Dendritic cell treated with granulocyte-macrophage colony-stimulating factor and Interleukin-4, amounts not matched to agents 40 ng/mL and 50 ng/mL, for 4 days (primary cell): ENCODE measurements at regions not wholly inside any gene's neighbourhood (a gene's known extent, or its start where the extent isn't known, plus 50 kb on each side); places are given as distances from the start of the nearest gene placed in this dataset.

ENCODE experiments used
- H3K27ac Mint-ChIP-seq: one replicate; pipeline ENCODE4 v1.8.0; 2022; ENCODE audit warnings: mild to moderate bottlenecking, mixed read lengths
- H3K27me3 Mint-ChIP-seq: one replicate; pipeline ENCODE4 v1.8.0; 2022; ENCODE audit warnings: mild to moderate bottlenecking, mixed read lengths
- H3K36me3 Mint-ChIP-seq: one replicate; pipeline ENCODE4 v1.8.0; 2022; ENCODE audit warnings: low read depth, mixed read lengths
- H3K4me1 Mint-ChIP-seq: one replicate; pipeline ENCODE4 v1.8.0; 2022; ENCODE audit warnings: low read depth, mixed read lengths
- H3K4me3 Mint-ChIP-seq: one replicate; pipeline ENCODE4 v1.8.0; 2022; ENCODE audit warnings: mild to moderate bottlenecking, moderate library complexity, mixed read lengths
- H3K9me3 Mint-ChIP-seq: one replicate; pipeline ENCODE4 v1.8.0; 2022; ENCODE audit warnings: mixed read lengths
- intact Hi-C: fragments of 100-400 bp; cut with micrococcal nuclease; formaldehyde crosslinking; loops from one replicate; pipeline ENCODE4 v1.15.0; 2022

DNA sequence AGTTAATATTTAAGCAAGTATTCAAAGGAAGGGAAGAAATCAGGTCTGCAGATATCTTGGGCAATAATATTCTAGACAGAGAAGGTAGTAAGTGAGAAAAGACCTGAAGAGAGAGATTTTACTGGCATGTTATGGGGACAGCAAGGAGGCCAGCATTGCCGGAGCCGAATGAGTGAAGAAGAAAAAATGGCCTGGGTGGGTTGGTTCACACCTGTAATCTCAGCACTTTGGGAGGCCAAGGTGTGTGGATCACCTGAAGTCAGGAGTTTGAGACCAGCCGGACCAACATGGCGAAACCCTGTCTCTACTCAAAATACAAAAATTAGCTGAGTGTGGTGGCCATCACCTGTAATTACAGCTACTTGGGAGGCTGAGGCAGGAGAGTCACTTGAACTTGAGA lies 164.7 kb downstream of the VGLL3 start:
- no peak overlapping the region for H3K27ac Mint-ChIP-seq
- H3K36me3 Mint-ChIP-seq = no peaks in the 10 kb centered on the region
- intact Hi-C loops = no loop called here
- no peak overlapping the region for H3K4me3 Mint-ChIP-seq
- no peaks in the 10 kb centered on the region for H3K27me3 Mint-ChIP-seq
- H3K9me3 Mint-ChIP-seq = peaks cover 10% of the 10 kb centered on the region
- no peaks in the 10 kb centered on the region for H3K4me1 Mint-ChIP-seq

DNA sequence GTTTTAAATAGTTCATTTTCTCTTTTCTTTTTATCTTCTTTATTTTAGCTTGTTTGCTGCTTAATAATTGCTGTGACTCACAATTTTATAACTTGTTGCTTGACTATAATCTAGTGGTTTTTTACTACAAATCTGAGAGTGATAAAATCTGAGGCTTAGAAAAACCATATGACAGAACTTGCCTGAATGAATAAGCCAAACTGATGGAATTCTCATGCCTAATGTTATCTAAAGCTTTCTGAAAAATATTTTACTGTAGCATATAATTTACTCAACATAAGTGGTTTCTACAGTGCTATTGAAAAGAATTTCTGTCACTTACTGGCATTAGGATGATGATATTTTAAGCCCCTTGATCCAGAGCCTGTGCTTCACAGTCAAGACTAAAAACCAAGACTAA lies 175.1 kb downstream of the VGLL3 start:
- no peaks in the 10 kb centered on the region for H3K9me3 Mint-ChIP-seq
- H3K4me1 Mint-ChIP-seq = no peaks in the 10 kb centered on the region
- intact Hi-C loops = no loop called here
- no peak overlapping the region for H3K27ac Mint-ChIP-seq
- no peak overlapping the region for H3K4me3 Mint-ChIP-seq
- no peaks in the 10 kb centered on the region for H3K27me3 Mint-ChIP-seq
- no peaks in the 10 kb centered on the region for H3K36me3 Mint-ChIP-seq

DNA sequence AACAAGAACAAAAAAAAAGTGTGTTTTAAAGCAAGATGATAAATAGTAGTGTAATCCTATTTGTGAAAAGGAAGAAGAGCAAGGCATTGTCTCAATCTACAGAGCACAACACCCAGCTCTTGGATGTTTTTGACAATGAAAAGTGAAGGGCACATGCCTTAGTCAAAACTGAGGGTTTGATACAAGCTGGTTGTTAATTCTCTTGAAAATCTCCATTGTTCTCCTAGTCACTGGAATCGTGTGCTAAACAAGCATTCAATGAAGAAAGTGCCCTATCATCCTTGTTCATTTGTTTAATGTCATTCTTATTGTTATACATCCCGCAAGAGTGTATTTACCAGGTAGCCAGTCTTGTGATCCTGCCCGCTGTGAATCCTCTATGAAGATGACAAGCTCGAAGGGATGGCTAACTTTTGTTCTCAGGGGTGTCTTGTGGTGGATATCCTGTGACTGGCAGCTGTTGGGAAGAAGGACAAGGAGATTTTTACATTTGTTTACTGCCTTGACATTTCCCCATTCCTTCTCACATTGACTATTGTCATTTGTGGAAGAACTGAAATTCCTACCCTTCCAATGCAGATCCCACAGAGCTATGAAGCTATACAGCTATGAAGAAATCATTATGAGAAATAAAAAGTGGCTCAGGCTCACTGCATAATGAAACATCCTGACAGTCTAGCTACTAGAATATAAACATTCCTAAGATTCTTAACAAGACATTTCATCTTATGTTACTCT lies 175.9 kb downstream of the VGLL3 start:
- no peaks in the 10 kb centered on the region for H3K36me3 Mint-ChIP-seq
- no peaks in the 10 kb centered on the region for H3K9me3 Mint-ChIP-seq
- no peak overlapping the region for H3K4me3 Mint-ChIP-seq
- no peak overlapping the region for H3K27ac Mint-ChIP-seq
- intact Hi-C loops = no loop called here
- H3K27me3 Mint-ChIP-seq = no peaks in the 10 kb centered on the region
- H3K4me1 Mint-ChIP-seq = no peaks in the 10 kb centered on the region

- H3K27ac Mint-ChIP-seq = no peak overlapping the region
- H3K9me3 Mint-ChIP-seq = no peaks in the 10 kb centered on the region
- H3K27me3 Mint-ChIP-seq = no peaks in the 10 kb centered on the region
- intact Hi-C loops = no loop called here
- no peak overlapping the region for H3K4me3 Mint-ChIP-seq
- no peaks in the 10 kb centered on the region for H3K36me3 Mint-ChIP-seq
- H3K4me1 Mint-ChIP-seq = no peaks in the 10 kb centered on the region
Measured at GRCh38 chr3:86814321-86814720, 176.6 kb downstream of the VGLL3 start.

DNA sequence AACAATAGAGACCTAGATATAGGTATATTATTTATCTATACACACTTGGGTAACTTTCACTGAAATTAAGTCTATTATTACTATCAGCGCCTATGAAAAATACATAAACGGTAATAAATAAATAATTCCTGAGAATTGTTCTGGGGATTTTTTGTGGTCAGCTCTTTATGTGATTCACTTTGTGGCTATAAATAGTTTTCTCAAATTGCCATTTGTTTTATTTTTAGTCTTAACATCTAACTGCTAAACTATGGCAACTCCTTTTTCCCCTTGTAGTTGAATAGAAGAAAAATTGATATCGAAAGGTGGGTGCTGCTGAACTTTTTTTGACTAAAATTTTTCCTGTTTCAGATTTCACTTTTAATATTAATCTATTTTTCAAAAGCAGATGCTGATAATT lies 189.0 kb downstream of the VGLL3 start:
- H3K9me3 Mint-ChIP-seq = peaks cover 19% of the 10 kb centered on the region

DNA sequence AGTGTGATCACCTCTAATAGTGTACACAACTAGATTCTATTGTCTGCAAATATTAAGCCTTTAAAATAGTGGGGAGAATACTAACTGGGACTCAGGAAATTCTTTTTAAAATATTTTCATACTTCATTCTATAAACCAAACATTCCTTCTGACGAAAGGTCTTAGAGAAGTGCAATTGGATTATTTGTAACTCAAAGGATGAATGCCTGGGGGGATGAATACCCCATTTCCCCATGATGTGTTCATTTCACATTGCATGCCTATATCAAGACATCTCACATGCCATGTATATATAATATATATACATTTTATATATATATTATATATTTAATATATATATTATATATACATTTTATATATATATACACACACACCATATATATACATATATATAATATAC lies 189.9 kb downstream of the VGLL3 start:
- Mint-ChIP-seq H3K36me3 (no peaks in the 10 kb centered on the region), H3K4me3 (no peak overlapping the region), H3K4me1 (no peaks in the 10 kb centered on the region), H3K27me3 (no peaks in the 10 kb centered on the region), H3K9me3 (peaks cover 11% of the 10 kb centered on the region), H3K27ac (no peak overlapping the region)
- intact Hi-C loops = no loop called here

More for the DNA sequence above, 189.0 kb downstream of the VGLL3 start:
- H3K27ac Mint-ChIP-seq = no peak overlapping the region
- no peaks in the 10 kb centered on the region for H3K36me3 Mint-ChIP-seq
- no peaks in the 10 kb centered on the region for H3K27me3 Mint-ChIP-seq
- no peak overlapping the region for H3K4me3 Mint-ChIP-seq
- H3K4me1 Mint-ChIP-seq = no peaks in the 10 kb centered on the region
- intact Hi-C loops = no loop called here

GRCh38 chr3:86800116-86800515 lies 190.8 kb downstream of the VGLL3 start:
- Mint-ChIP-seq H3K27me3 (no peaks in the 10 kb centered on the region), H3K4me3 (no peak overlapping the region), H3K9me3 (peaks cover 2% of the 10 kb centered on the region), H3K36me3 (no peaks in the 10 kb centered on the region), H3K27ac (no peak overlapping the region), H3K4me1 (no peaks in the 10 kb centered on the region)
- intact Hi-C loops = no loop called here

GRCh38 chr3:86797946-86798345 lies 193.0 kb downstream of the VGLL3 start:
- no peak overlapping the region for H3K4me3 Mint-ChIP-seq

GRCh38 chr3:86794361-86795065 lies 196.4 kb downstream of the VGLL3 start:
- H3K4me3 Mint-ChIP-seq = no peak overlapping the region
- H3K36me3 Mint-ChIP-seq = no peaks in the 10 kb centered on the region
- no peaks in the 10 kb centered on the region for H3K27me3 Mint-ChIP-seq
- no peaks in the 10 kb centered on the region for H3K4me1 Mint-ChIP-seq
- no peak overlapping the region for H3K27ac Mint-ChIP-seq
- H3K9me3 Mint-ChIP-seq = no peaks in the 10 kb centered on the region
- intact Hi-C loops = no loop called here

More at GRCh38 chr3:86797946-86798345, 193.0 kb downstream of the VGLL3 start:
- H3K4me1 Mint-ChIP-seq = no peaks in the 10 kb centered on the region
- no peak overlapping the region for H3K27ac Mint-ChIP-seq
- intact Hi-C loops = no loop called here
- H3K36me3 Mint-ChIP-seq = no peaks in the 10 kb centered on the region
- no peaks in the 10 kb centered on the region for H3K9me3 Mint-ChIP-seq
- H3K27me3 Mint-ChIP-seq = no peaks in the 10 kb centered on the region

GRCh38 chr3:86793786-86794185 lies 197.2 kb downstream of the VGLL3 start:
- H3K4me1 Mint-ChIP-seq = no peaks in the 10 kb centered on the region

DNA sequence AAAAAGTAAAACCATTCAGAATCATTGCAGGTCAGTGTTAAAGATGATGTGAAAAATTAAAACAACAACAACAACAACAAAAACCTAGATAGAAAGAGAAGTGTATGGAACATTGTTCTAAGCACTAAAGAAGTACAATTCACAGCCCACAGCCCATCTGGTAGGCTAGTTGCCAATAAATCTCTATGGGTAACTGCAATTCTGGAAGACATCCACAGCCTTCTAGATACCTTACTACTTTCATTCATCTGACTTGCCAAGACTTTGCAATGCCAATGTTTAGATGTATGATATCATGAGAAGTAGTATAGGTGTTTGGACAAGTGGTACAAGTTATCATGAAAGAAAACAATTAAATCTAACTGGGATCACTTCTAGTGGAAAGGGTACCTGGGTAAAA lies 198.6 kb downstream of the VGLL3 start:
- no peaks in the 10 kb centered on the region for H3K4me1 Mint-ChIP-seq
- no peak overlapping the region for H3K27ac Mint-ChIP-seq
- H3K9me3 Mint-ChIP-seq = no peaks in the 10 kb centered on the region
- no peaks in the 10 kb centered on the region for H3K27me3 Mint-ChIP-seq
- H3K4me3 Mint-ChIP-seq = no peak overlapping the region
- intact Hi-C loops = no loop called here
- no peaks in the 10 kb centered on the region for H3K36me3 Mint-ChIP-seq

More at GRCh38 chr3:86793786-86794185, 197.2 kb downstream of the VGLL3 start:
- no peak overlapping the region for H3K4me3 Mint-ChIP-seq
- no peaks in the 10 kb centered on the region for H3K27me3 Mint-ChIP-seq
- H3K36me3 Mint-ChIP-seq = no peaks in the 10 kb centered on the region
- intact Hi-C loops = no loop called here
- H3K27ac Mint-ChIP-seq = no peak overlapping the region
- H3K9me3 Mint-ChIP-seq = no peaks in the 10 kb centered on the region

- intact Hi-C loops = no loop called here
- Mint-ChIP-seq H3K9me3 (no peaks in the 10 kb centered on the region), H3K27ac (no peak overlapping the region), H3K27me3 (no peaks in the 10 kb centered on the region), H3K4me1 (no peaks in the 10 kb centered on the region), H3K36me3 (no peaks in the 10 kb centered on the region), H3K4me3 (no peak overlapping the region)
Measured at GRCh38 chr3:86790884-86791549, 199.9 kb downstream of the VGLL3 start.

DNA sequence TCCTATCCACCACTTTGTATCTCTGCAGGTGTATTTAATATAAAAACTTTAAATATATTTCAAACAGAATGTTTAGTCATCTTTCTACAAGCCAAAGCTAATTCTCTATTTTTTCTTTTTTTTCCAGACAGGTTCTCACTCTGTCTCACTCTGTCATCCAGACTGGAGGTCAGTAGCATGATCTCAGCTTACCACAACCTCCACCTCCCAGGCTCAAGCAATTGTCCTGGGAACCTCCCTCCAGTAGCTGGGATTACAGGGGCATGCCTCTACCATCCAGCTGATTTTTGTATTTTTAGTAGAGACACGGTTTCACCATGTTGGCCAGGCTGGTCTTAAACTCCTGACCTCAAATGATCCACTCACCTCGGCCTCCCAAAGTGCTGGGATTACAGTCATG lies 202.6 kb downstream of the VGLL3 start:
- H3K27ac Mint-ChIP-seq = no peak overlapping the region
- H3K27me3 Mint-ChIP-seq = no peaks in the 10 kb centered on the region
- no peak overlapping the region for H3K4me3 Mint-ChIP-seq
- no peaks in the 10 kb centered on the region for H3K36me3 Mint-ChIP-seq
- no peaks in the 10 kb centered on the region for H3K4me1 Mint-ChIP-seq
- H3K9me3 Mint-ChIP-seq = no peaks in the 10 kb centered on the region
- intact Hi-C loops = no loop called here

DNA sequence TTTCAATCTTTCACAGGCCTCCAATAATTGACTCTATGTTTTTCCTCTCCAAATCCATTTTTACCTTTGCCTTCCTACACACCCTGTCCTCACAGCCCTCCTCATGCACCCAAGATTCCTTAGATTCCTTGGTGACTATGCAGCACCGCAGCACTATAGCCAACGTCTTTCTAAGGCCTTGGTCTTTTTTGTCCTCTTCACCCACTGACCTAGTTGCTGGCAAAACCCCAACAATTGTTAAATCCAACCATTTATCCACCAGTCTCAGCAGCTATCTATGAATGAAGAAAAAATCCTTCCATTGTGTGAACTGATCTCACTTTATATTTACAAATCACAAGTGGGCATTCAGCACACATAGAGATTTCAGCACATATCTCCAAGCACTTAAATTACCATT lies 203.9 kb downstream of the VGLL3 start:
- Mint-ChIP-seq H3K36me3 (no peaks in the 10 kb centered on the region), H3K27me3 (no peaks in the 10 kb centered on the region), H3K27ac (no peak overlapping the region), H3K4me1 (no peaks in the 10 kb centered on the region), H3K4me3 (no peak overlapping the region), H3K9me3 (no peaks in the 10 kb centered on the region)
- intact Hi-C loops = no loop called here
